ENCODE measurements at regions not wholly inside any gene's neighbourhood (a gene's known extent, or its start where the extent isn't known, plus 50 kb on each side); places are given as distances from the start of the nearest gene placed in this dataset.

DNA sequence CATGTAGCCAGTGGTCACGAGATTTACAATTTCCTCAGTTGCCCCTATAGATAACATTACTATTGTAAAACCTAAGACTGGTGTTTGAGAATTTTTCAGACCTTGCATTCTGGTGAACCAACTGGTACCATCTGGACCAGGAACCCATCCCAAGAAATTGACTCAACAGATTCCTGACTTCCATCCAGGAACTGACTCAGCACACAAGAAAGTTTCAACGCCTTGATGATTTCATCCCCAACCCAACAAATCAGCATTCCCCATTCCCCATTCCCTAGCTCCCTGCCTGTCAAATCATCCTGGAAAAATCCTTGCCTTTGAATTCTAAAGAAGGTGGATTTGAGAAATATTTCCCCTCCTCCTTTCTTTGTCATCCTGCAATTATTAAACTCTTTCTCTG is 529.8 kb upstream of the PRMT6 start (continued):
- TF ChIP-seq, protein P1, sequence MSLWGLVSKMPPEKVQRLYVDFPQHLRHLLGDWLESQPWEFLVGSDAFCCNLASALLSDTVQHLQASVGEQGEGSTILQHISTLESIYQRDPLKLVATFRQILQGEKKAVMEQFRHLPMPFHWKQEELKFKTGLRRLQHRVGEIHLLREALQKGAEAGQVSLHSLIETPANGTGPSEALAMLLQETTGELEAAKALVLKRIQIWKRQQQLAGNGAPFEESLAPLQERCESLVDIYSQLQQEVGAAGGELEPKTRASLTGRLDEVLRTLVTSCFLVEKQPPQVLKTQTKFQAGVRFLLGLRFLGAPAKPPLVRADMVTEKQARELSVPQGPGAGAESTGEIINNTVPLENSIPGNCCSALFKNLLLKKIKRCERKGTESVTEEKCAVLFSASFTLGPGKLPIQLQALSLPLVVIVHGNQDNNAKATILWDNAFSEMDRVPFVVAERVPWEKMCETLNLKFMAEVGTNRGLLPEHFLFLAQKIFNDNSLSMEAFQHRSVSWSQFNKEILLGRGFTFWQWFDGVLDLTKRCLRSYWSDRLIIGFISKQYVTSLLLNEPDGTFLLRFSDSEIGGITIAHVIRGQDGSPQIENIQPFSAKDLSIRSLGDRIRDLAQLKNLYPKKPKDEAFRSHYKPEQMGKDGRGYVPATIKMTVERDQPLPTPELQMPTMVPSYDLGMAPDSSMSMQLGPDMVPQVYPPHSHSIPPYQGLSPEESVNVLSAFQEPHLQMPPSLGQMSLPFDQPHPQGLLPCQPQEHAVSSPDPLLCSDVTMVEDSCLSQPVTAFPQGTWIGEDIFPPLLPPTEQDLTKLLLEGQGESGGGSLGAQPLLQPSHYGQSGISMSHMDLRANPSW (CRISPR knock-in tag; IDR thresholded peaks at IDR 0.05; ENCODE audit: borderline replicate concordance), result no peak
- no peak for TF ChIP-seq RXRA (CRISPR knock-in tag; IDR thresholded peaks at IDR 0.05)

- no peaks in the 10 kb centered on the region for H3K36me3 ChIP-seq (replicated peaks in 1 of 2; ENCODE audit: control insufficient read depth in 1 of 2, insufficient read depth in 2 of 2, low read length in 2 of 2)
- no peak overlapping the region for H3K27ac ChIP-seq (ENCODE audit: extremely low read length, insufficient read depth, low read length)
- ChIA-PET POLR2A (no interaction called here), CTCF (ENCODE audit: low intra/inter-chr PET ratio, low total read pairs) (no interaction called here)
- no peak overlapping the region for H3K9ac ChIP-seq (ENCODE audit: insufficient read depth, low read depth, low read length)
- H2AFZ ChIP-seq (ENCODE audit: low read length), result no peak overlapping the region
- in situ Hi-C loops (cut with HindIII; ENCODE audit: extremely low pct_ligation_motif_present, low pct_unique_long_range_greater_than_20kb) (no loop called here), intact Hi-C loops (cut with micrococcal nuclease; ENCODE audit: unreplicated experiment) (no loop called here)
- ATAC-seq (no peak), DNase-seq (ENCODE audit: low spot score) (no peak), FAIRE-seq (no peak)
- H4K20me1 ChIP-seq (ENCODE audit: insufficient read depth, low read length), result no peaks in the 10 kb centered on the region
- WGBS (ENCODE audit: low lambda C conversion rate), result 1% methylated on average over 2 of the region's 2 CpGs
- BruUV-seq (replicated peaks), result no TSS peak
- no peaks in the 10 kb centered on the region for H3K79me2 ChIP-seq (ENCODE audit: insufficient read depth, low read length)
- H3K4me1 ChIP-seq (ENCODE audit: insufficient read depth, low read length), result no peaks in the 10 kb centered on the region
- H3K4me2 ChIP-seq (ENCODE audit: low read depth, low read length), result no peak overlapping the region
- peaks cover 75% of the 10 kb centered on the region for H3K9me3 ChIP-seq (ENCODE audit: low read length)
- H3K27me3 ChIP-seq (ENCODE audit: control insufficient read depth in 1 of 2, insufficient read depth in 2 of 2, low read length in 2 of 2), result no peaks in the 10 kb centered on the region
- no peak for TF ChIP-seq ZNF121 (CRISPR knock-in tag; IDR thresholded peaks at IDR 0.05)
- TF ChIP-seq ELF4 (CRISPR knock-in tag; IDR thresholded peaks at IDR 0.05; ENCODE audit: borderline replicate concordance), result no peak
- no peak for TF ChIP-seq CERS6 (CRISPR knock-in tag; IDR thresholded peaks at IDR 0.05)
- TF ChIP-seq, protein P2, sequence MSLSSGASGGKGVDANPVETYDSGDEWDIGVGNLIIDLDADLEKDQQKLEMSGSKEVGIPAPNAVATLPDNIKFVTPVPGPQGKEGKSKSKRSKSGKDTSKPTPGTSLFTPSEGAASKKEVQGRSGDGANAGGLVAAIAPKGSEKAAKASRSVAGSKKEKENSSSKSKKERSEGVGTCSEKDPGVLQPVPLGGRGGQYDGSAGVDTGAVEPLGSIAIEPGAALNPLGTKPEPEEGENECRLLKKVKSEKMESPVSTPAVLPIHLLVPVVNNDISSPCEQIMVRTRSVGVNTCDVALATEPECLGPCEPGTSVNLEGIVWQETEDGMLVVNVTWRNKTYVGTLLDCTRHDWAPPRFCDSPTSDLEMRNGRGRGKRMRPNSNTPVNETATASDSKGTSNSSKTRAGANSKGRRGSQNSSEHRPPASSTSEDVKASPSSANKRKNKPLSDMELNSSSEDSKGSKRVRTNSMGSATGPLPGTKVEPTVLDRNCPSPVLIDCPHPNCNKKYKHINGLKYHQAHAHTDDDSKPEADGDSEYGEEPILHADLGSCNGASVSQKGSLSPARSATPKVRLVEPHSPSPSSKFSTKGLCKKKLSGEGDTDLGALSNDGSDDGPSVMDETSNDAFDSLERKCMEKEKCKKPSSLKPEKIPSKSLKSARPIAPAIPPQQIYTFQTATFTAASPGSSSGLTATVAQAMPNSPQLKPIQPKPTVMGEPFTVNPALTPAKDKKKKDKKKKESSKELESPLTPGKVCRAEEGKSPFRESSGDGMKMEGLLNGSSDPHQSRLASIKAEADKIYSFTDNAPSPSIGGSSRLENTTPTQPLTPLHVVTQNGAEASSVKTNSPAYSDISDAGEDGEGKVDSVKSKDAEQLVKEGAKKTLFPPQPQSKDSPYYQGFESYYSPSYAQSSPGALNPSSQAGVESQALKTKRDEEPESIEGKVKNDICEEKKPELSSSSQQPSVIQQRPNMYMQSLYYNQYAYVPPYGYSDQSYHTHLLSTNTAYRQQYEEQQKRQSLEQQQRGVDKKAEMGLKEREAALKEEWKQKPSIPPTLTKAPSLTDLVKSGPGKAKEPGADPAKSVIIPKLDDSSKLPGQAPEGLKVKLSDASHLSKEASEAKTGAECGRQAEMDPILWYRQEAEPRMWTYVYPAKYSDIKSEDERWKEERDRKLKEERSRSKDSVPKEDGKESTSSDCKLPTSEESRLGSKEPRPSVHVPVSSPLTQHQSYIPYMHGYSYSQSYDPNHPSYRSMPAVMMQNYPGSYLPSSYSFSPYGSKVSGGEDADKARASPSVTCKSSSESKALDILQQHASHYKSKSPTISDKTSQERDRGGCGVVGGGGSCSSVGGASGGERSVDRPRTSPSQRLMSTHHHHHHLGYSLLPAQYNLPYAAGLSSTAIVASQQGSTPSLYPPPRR (CRISPR knock-in tag; IDR thresholded peaks at IDR 0.05; ENCODE audit: borderline replicate concordance), result no peak
- TF ChIP-seq KDM2A (CRISPR knock-in tag; IDR thresholded peaks at IDR 0.05; ENCODE audit: borderline replicate concordance, low read depth), result no peak
- no peak for TF ChIP-seq ZNF784 (CRISPR knock-in tag; IDR thresholded peaks at IDR 0.05; ENCODE audit: borderline replicate concordance)
- no peak for TF ChIP-seq ELF1 (CRISPR knock-in tag; IDR thresholded peaks at IDR 0.05)
- no peak for TF ChIP-seq RBM22 (optimal IDR thresholded peaks at IDR 0.05; ENCODE audit: low read length)
- TF ChIP-seq MIER2 (CRISPR knock-in tag; IDR thresholded peaks at IDR 0.05), result no peak
- TF ChIP-seq, protein P3, sequence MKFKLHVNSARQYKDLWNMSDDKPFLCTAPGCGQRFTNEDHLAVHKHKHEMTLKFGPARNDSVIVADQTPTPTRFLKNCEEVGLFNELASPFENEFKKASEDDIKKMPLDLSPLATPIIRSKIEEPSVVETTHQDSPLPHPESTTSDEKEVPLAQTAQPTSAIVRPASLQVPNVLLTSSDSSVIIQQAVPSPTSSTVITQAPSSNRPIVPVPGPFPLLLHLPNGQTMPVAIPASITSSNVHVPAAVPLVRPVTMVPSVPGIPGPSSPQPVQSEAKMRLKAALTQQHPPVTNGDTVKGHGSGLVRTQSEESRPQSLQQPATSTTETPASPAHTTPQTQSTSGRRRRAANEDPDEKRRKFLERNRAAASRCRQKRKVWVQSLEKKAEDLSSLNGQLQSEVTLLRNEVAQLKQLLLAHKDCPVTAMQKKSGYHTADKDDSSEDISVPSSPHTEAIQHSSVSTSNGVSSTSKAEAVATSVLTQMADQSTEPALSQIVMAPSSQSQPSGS (CRISPR knock-in tag; IDR thresholded peaks at IDR 0.05), result no peak
- no peak overlapping the region for H3K4me3 ChIP-seq (replicated peaks in 1 of 3; ENCODE audit: insufficient read depth in 1 of 3, low read depth in 2 of 3, low read length in 3 of 3)
Measured at GRCh38 chr1:106534612-106535011, 521.9 kb upstream of the PRMT6 start.
